Myocyte (in vitro differentiated cells): ENCODE measurements at regions not wholly inside any gene's neighbourhood (a gene's known extent, or its start where the extent isn't known, plus 50 kb on each side); places are given as distances from the start of the nearest gene placed in this dataset.
"Not testable (repeated sequence)": the region's sequence is repeated elsewhere in the genome, so short reads cannot be mapped to it uniquely, and the experiment has no call there.

Experiments used
- DNase-seq: peaks from one replicate; pipeline ENCODE4 v3.0.0-alpha.2; 2012; ENCODE audit warnings: low read depth

DNA sequence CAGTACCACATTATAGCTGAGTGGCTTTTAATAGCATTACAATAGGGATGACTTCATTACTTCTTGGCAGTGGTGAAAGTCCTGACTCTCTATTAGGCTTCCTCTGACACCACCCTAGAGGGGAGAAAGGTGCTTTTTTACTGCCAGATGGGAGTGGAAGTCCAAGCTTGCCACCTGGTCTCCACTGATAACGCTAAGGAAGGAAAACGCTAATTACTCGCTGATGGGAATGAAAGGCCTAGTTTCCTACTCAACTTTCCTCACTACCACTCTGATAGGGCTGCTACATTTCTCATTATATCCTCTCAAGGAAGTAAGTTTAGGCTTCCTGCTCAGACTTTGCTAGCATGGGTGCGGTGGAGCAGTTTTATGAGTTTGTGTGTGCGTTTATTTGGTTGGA, 62.3 kb upstream of the PAGE3 start:
- DNase-seq, result no peak

DNA sequence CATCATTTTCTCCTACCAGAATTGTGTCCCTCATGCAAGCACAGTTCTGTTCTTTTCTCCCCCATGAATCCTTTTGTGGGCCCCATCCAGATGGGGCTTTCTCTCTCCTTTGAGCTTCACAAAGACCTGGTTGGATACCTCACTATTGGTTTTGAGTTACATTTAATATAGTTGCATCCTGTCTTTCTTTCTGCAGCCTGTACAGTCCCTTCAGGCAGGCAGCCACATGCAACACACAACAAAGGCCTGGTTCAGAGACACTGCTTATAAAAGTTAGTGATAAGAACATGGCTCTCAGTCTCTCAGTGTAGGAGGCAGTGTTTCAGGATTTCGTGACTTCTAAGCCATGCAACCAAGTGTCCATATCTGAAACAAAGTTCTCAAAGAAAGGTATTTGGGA, 70.6 kb upstream of the PAGE3 start:
- DNase-seq, result no peak

DNA sequence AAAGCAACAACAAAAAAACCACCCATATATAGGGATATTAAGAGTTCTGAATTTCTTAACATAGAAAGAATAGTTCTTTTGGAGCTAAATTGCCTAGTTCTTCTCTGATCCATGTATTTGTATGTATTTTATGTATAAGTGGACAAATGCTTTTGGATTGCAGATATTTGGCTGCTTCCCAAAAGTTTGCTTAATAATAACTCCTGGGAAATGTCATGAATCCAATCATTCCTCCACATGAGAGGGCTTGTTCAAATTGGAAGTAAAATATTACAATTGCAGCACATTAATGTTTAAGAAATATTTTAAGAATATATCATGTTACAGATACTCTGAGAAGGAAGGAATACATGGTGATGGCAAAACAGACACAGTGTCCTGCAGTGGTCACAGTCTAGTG, 71.5 kb upstream of the PAGE3 start:
- no peak for DNase-seq

DNA sequence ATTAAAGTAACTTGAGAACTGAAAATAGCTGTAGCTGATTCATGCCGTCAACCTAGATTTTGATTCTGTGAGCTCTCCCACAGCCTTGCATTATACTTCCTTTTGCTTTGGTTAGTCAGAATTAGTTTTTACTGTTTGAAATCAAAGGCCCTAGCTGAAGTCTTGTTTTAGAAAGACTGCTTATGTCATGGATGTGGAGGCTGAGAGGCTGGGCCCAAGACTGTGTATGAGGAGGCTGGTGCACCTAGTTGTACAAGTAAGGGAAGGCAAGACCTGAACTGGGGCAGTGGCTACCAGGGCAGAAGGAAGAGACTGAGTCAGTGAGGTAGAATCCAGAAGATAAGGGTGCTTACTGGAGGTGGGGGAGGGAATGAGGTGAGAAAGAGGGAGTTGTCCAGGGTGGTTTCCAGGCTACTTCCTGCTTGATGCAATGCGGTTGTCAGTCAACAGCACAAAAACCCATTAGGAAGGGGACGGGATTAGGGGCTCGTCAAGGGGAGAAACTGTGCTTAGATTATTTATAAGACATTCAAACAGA, 76.2 kb upstream of the PAGE3 start:
- no peak for DNase-seq

DNA sequence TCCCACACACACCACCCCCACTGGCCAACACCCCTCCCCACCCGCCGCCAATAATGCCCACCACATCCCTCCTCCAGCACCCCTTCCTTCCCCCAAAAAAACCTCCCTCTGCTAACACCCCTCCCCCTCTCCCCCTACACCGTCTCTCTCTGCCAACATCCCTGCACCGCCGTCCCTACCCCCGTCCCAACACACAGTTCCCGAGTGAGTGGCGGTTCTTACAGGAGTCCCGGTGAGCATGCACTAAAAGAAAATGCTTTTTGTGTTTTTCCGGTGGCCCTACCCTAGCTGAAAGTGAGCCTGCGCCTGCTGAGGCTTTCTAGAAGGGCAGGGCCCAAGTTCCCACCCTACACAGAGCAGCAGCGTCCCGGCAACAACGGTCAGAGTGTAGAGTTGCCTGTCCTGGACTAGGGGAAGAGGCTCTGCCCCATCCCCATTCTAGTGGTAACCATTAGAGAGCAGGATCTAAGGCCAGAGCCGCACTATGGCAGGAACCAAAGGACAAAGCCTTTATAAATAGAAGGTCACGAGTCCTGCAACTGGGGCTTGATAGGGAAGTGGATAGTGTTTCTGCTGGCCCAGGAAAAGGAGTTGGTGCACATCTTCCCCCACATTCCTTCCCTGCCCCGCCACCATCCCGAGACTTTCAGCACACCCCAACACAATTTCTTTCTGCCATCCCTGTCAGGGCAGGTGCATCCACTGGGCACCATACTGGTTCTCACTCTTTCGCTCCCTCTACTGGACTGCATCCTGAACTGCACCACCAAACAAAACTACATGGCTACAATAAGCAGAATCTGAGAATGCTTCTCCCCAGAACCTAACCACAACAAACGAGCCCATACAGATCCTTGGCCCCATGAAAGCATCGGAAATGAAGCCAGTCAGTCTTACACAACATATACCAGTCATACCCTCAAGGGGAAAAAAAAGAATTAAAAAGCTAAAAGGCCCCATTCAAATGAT, 78.1 kb upstream of the PAGE3 start:
- peak; percentile 18 for DNase-seq

DNA sequence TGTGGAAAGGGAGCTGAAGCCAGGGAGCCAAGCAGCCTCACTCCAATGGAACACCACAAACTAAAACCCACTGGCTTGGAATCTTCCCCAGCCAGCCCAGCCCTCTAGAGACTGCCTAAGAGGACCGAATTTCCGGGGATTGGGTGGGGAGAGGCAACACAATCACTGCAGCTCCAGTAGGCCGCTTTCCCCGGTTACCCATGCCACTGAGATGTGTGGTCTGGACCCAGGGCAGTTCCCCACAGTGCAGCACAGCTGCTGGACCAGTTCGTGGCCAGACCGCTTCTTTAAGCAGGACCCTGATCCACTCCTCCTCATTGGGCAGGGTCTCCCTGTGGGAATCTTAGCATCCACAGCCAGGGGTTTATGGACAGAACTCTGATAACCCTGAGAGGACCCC, 91.9 kb upstream of the PAGE3 start:
- DNase-seq, result no peak

DNA sequence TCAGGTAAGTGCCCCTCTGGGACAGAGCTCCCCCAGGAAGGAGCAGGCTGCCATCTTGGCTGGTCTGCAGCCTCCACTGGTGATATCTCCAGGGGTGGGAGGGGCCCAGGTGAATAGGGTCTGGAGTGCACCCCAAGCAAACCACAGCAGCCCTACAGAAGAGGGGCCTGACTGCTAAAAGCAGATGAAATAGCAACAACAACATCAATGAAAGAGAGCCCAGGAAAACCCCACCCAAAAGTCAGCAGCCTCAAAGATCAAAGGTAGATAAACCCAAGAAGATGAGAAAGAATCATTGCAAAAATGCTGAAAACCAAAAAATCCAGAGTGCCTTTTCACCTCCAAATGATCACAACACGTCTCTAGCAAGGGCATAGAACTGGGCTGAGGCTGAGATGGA, 92.5 kb upstream of the PAGE3 start:
- no peak for DNase-seq

DNA sequence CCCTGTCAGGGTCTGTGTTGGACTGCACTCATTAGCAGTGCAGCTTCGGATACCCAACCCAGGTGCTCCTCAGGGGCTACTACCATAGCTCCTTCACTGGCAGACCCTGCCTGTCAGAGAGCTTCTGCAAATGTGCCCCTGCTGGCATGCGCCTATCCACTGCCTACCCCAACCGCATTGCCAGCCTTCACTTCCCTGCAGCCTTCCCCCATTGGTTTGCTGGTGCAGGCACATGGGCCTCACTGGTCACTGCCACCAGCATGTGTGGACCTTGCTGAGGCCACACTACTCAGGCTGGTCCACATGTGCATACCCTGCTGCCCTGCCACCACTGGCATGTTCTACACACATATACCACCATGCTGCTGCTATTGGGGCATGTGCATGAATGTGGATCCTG, 72.5 kb upstream of the MAGEH1 start:
- no peak for DNase-seq

DNA sequence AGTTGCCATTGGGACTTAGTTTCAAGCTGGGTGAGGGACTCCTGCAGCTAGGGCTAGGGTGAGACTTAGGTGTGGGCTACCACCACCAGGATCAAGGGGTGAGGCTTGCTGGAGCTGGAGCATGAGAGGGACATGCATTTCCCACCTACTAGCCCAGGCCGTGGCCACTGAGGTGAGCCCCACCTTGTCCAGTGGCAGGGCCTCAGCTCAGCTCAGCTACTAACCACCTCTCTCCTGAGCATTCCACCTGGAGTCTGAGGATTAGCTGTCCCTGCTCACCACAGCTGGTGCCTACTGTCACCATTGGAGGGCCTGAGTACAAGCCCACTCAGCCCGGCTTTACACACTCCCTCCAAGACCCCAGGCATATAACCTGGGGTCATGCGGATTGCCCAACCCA, 62.6 kb upstream of the MAGEH1 start:
- DNase-seq, result no peak

DNA sequence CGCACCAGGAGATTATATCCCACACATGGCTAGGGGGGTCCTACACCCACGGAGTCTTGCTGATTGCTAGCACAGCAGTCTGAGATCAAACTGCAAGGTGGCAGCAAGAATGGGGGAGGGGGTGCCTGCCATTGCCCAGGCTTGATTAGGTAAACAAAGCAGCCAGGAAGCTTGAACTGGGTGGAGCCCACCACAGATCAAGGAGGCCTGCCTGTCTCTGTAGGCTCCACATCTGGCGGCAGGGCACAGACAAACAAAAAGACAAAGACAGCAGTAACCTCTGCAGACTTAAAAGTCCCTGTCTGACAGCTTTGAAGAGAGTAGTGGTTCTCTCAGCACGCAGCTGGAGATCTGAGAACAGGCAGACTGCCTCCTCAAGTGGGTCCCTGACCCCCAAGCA, 55.1 kb upstream of the MAGEH1 start:
- DNase-seq, result not testable (repeated sequence)
